Urinary bladder (tissue), 3 donors: ENCODE measurements at regions not wholly inside any gene's neighbourhood (a gene's known extent, or its start where the extent isn't known, plus 50 kb on each side); places are given as distances from the start of the nearest gene placed in this dataset.

Experiments
- DNase-seq: peaks from one replicate; pipeline ENCODE4 v3.0.0-alpha.2; 2015; ENCODE audit errors: extremely low spot score
- H3K27ac ChIP-seq: one replicate; pipeline ENCODE4 v1.5.1; 2013; ENCODE audit warnings: low read depth, mild to moderate bottlenecking, moderate library complexity
- H3K36me3 ChIP-seq: one replicate; pipeline ENCODE4 v1.6.1; 2013; ENCODE audit warnings: mild to moderate bottlenecking, moderate library complexity; ENCODE audit not compliant: insufficient read depth
- H3K4me1 ChIP-seq: one replicate; pipeline ENCODE4 v1.6.1; 2013; ENCODE audit warnings: mild to moderate bottlenecking, moderate library complexity; ENCODE audit not compliant: insufficient read depth
- H3K4me3 ChIP-seq: one replicate; pipeline ENCODE4 v1.5.1; 2013; ENCODE audit warnings: low read depth, low read length
- WGBS: extraction: QIAGEN DNeasy Blood & Tissue Kit; methylation state at CpG from one replicate; pipeline ENCODE4 v1.1.7; 2013; 5-methylcytosine and 5-hydroxymethylcytosine counted together
- donor health status: healthy with polysubstance abuse.
- donor health status: healthy.

DNA sequence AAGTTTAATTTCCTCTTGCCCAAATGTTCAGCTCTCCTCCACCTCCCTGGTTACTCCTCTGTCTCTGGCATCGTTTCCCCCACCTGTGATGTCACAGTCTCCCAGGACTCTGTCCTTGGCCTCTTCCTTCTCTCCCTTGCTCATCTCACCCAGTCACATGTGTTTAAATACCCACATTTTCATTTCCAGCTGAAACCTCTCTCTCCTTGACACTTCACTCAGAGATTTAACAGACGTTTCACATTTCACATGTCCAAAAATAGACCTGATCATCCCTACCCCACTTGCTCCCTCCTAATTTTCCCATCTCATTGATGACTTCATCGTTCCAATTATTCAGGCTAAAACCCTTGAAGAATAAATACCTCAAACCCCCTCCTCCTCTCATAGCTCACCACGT, 604.1 kb upstream of the JAG1 start:
- no peak overlapping the region for H3K27ac ChIP-seq
- 79% methylated on average over 4 of the region's 4 CpGs for WGBS
- H3K4me1 ChIP-seq = no peaks in the 10 kb centered on the region

GRCh38 chr20:11278461-11278860, 604.7 kb upstream of the JAG1 start:
- no peaks in the 10 kb centered on the region for H3K4me1 ChIP-seq
- H3K36me3 ChIP-seq = no peaks in the 10 kb centered on the region
- H3K4me3 ChIP-seq = no peak overlapping the region
- H3K27ac ChIP-seq = no peak overlapping the region
- no peak for DNase-seq
- 96% methylated on average over 2 of the region's 2 CpGs for WGBS

More for the DNA sequence above, 604.1 kb upstream of the JAG1 start:
- Histone ChIP-seq H3K4me3 (no peak overlapping the region), H3K36me3 (no peaks in the 10 kb centered on the region)
- DNase-seq = no peak

- H3K4me1 ChIP-seq = no peaks in the 10 kb centered on the region
- WGBS = 93% methylated on average over 3 of the region's 3 CpGs
- no peak overlapping the region for H3K4me3 ChIP-seq
- no peaks in the 10 kb centered on the region for H3K36me3 ChIP-seq
- DNase-seq = no peak
- no peak overlapping the region for H3K27ac ChIP-seq
Observed at GRCh38 chr20:11281240-11281639, 607.4 kb upstream of the JAG1 start.

DNA sequence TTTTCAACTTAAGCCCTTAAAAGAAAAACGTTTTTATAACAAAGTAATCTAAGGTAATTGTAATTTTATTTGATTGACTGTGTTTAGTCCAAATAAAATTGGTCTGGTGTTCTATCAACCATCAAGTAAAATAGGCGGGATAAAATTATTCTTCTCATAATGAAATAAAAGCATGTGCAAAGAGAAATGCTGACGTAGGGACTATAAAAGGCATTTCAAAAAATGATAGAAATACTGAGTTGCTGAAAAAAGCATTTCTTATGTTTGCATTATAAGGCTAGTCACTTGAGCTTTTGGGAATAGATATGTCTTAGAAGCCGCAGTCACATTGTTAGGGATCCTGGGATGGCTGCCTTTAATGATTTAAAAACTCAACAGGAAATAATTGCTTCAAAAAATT, 608.0 kb upstream of the JAG1 start:
- Histone ChIP-seq H3K27ac (no peak overlapping the region), H3K4me1 (no peaks in the 10 kb centered on the region), H3K36me3 (no peaks in the 10 kb centered on the region), H3K4me3 (no peak overlapping the region)
- no peak for DNase-seq
- 64% methylated on average over 4 of the region's 4 CpGs for WGBS

- H3K4me1 ChIP-seq = no peaks in the 10 kb centered on the region
- 64% methylated on average over 2 of the region's 2 CpGs for WGBS
- DNase-seq = no peak
- H3K27ac ChIP-seq = no peak overlapping the region
- no peaks in the 10 kb centered on the region for H3K36me3 ChIP-seq
- H3K4me3 ChIP-seq = no peak overlapping the region
Observed at GRCh38 chr20:11287126-11287525, 613.3 kb upstream of the JAG1 start.

DNA sequence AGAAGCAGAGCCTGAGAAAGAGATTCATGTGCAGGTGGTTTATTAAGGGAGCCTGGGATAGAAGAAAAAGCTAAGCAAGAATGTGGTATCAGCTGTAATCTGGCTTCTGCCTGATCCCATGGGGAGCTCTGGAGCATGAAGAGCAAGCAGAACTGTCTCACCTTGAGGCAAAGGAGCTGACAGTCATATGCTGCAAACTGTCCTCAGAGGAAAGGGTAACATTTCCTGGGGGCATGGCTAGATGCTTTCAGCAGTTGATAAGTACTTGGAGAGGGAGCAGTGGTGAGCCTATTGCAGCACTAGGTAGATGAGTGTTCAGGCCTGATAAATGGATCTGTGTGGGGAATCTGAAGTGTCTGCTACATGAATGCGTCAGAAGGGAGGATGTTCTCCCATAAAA, 621.5 kb upstream of the BTBD3 start:
- DNase-seq = no peak
- H3K27ac ChIP-seq = no peak overlapping the region
- H3K4me1 ChIP-seq = no peaks in the 10 kb centered on the region
- H3K4me3 ChIP-seq = no peak overlapping the region
- WGBS = 93% methylated on average over 1 of the region's 1 CpG
- no peaks in the 10 kb centered on the region for H3K36me3 ChIP-seq

- H3K36me3 ChIP-seq = no peaks in the 10 kb centered on the region
- no peak overlapping the region for H3K27ac ChIP-seq
- no peak overlapping the region for H3K4me3 ChIP-seq
- DNase-seq = no peak
- no peaks in the 10 kb centered on the region for H3K4me1 ChIP-seq
Observed at GRCh38 chr20:11296951-11297350, 620.7 kb upstream of the BTBD3 start.

DNA sequence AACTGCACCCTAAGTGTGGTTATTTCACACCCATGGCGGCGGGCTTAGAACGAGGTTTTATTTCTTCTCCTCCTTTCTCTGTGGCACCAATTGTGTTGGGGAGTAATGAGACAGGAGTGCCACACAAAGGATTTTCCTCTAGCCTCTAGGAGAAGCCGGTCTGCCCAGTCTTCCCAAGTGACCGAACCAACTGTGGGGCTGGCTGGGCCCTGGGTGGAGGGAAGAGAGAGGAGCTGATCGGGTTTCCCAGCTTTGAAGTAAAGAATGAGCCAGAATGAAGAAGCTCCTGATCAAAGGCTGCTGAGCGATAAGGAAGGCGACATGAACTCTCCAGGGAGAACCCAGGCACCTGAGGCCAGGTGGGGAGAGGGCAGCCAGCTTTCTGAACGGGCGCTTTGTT, 616.0 kb upstream of the BTBD3 start:
- no peaks in the 10 kb centered on the region for H3K36me3 ChIP-seq
- H3K4me1 ChIP-seq = no peaks in the 10 kb centered on the region
- H3K4me3 ChIP-seq = no peak overlapping the region
- no peak overlapping the region for H3K27ac ChIP-seq
- DNase-seq = no peak
- WGBS = 89% methylated on average over 10 of the region's 10 CpGs

- no peaks in the 10 kb centered on the region for H3K4me1 ChIP-seq
- no peak overlapping the region for H3K4me3 ChIP-seq
- H3K27ac ChIP-seq = no peak overlapping the region
- 66% methylated on average over 3 of the region's 3 CpGs for WGBS
- no peak for DNase-seq
- H3K36me3 ChIP-seq = no peaks in the 10 kb centered on the region
Observed at GRCh38 chr20:11302436-11302835, 615.3 kb upstream of the BTBD3 start.

DNA sequence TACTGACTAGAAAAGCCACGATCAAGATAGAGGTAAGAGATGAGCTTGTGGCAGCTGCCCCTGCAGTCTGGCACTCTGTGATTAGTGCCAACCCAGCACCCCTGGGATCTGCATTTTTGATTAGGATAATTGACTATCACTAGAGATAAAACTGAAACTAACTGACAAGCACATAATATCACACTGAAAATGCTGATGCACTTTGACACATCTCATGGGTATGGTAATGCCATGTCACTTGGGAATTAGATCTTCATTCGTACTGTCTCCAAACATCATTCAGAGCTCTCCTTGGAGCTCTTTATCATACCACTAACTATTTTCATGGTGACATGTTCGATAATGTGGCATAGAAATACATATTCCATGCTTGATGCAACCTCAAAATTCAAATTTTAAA, 612.9 kb upstream of the BTBD3 start:
- WGBS = 86% methylated on average over 3 of the region's 3 CpGs

GRCh38 chr20:11305406-11305805, 612.3 kb upstream of the BTBD3 start:
- Histone ChIP-seq H3K4me3 (no peak overlapping the region), H3K27ac (no peak overlapping the region), H3K36me3 (no peaks in the 10 kb centered on the region), H3K4me1 (no peaks in the 10 kb centered on the region)
- DNase-seq = no peak
- 73% methylated on average over 2 of the region's 2 CpGs for WGBS

More for the DNA sequence above, 612.9 kb upstream of the BTBD3 start:
- Histone ChIP-seq H3K4me1 (no peaks in the 10 kb centered on the region), H3K4me3 (no peak overlapping the region), H3K27ac (no peak overlapping the region), H3K36me3 (no peaks in the 10 kb centered on the region)
- DNase-seq = no peak

- 69% methylated on average over 3 of the region's 3 CpGs for WGBS
- Histone ChIP-seq H3K4me1 (no peaks in the 10 kb centered on the region), H3K36me3 (no peaks in the 10 kb centered on the region), H3K4me3 (no peak overlapping the region), H3K27ac (no peak overlapping the region)
- DNase-seq = no peak
Observed at GRCh38 chr20:11311659-11312224, 606.0 kb upstream of the BTBD3 start.

- Histone ChIP-seq H3K4me1 (no peaks in the 10 kb centered on the region), H3K36me3 (no peaks in the 10 kb centered on the region), H3K27ac (no peak overlapping the region), H3K4me3 (no peak overlapping the region)
- DNase-seq = no peak
- 72% methylated on average over 2 of the region's 2 CpGs for WGBS
Observed at GRCh38 chr20:11315525-11315924, 602.2 kb upstream of the BTBD3 start.

DNA sequence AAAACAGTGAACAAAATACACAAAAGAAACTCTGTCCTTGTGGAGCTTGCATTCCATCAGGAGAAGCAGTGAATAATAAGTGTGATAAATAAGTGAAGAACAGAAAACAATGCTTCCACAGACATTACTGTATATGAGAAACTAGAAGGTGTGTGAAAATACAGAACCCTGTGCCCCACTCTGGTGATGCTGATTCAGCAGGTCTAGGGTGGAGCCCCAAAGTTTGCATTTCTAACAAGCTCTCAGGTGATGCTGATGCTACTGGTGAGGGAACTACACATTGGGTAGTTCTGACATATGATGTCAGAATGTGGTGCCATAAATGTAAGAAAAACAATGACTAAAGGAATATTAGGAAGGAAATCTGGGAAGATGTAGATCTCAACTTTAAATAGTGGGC, 601.4 kb upstream of the BTBD3 start:
- H3K4me3 ChIP-seq = no peak overlapping the region
- no peaks in the 10 kb centered on the region for H3K36me3 ChIP-seq
- no peak for DNase-seq
- H3K27ac ChIP-seq = no peak overlapping the region
- H3K4me1 ChIP-seq = no peaks in the 10 kb centered on the region

- Histone ChIP-seq H3K36me3 (no peaks in the 10 kb centered on the region), H3K27ac (no peak overlapping the region)
- DNase-seq = no peak
Observed at GRCh38 chr20:11320033-11320432, 597.7 kb upstream of the BTBD3 start.

More at GRCh38 chr20:11320033-11320432, 597.7 kb upstream of the BTBD3 start:
- Histone ChIP-seq H3K4me3 (no peak overlapping the region), H3K4me1 (no peaks in the 10 kb centered on the region)
